Activated CD4-positive, alpha-beta T cell treated with anti-CD3 and anti-CD28 coated beads, Interleukin-2, amount 10 ng/mL, durations not matched to agents 24 days and 14 days (primary cell): ENCODE measurements at regions not wholly inside any gene's neighbourhood (a gene's known extent, or its start where the extent isn't known, plus 50 kb on each side); places are given as distances from the start of the nearest gene placed in this dataset.

Source experiments
- DNase-seq: peaks from one replicate; pipeline ENCODE4 v3.0.0; 2022
- H3K27ac Mint-ChIP-seq: one replicate; pipeline ENCODE4 v1.8.0; 2022; ENCODE audit warnings: mild to moderate bottlenecking, mixed read lengths
- H3K27me3 Mint-ChIP-seq: one replicate; pipeline ENCODE4 v1.8.0; 2022; ENCODE audit warnings: mixed read lengths
- H3K36me3 Mint-ChIP-seq: one replicate; pipeline ENCODE4 v1.8.0; 2022; ENCODE audit warnings: low read depth, mild to moderate bottlenecking, mixed read lengths
- H3K4me1 Mint-ChIP-seq: one replicate; pipeline ENCODE4 v1.8.0; 2021; ENCODE audit warnings: mixed read lengths
- H3K4me3 Mint-ChIP-seq: one replicate; pipeline ENCODE4 v1.8.0; 2022; ENCODE audit warnings: mild to moderate bottlenecking, moderate library complexity, mixed read lengths
- H3K9me3 Mint-ChIP-seq: one replicate; pipeline ENCODE4 v1.8.0; 2021; ENCODE audit warnings: mixed read lengths
- intact Hi-C: fragments of 100-400 bp; cut with micrococcal nuclease; formaldehyde crosslinking; loops from one replicate; pipeline ENCODE4 v1.15.1; 2023

DNA sequence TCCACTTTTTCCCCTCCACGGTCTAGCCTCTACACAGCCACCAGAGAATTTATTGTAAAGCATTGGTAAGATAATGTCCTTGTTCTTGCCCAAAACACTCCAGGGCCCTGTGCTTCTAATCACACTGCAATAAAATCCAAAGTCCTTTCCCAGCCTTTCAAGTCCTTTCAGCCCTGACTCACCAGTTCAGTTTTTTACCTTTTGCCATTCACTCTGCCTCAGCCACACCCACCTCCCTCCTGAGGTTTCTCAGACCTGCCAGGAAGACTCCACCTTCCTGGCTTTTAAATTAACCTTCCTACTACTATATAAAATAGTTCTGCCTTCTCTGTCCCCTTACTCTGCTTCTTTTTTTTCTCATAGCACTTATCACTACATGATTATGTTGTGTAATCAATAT, 91.0 kb upstream of the ARHGAP32 start:
- Mint-ChIP-seq H3K4me1 (peaks cover 28% of the 10 kb centered on the region), H3K9me3 (no peaks in the 10 kb centered on the region), H3K27ac (no peak overlapping the region), H3K4me3 (no peak overlapping the region), H3K27me3 (peaks cover 22% of the 10 kb centered on the region), H3K36me3 (no peaks in the 10 kb centered on the region)
- DNase-seq: peak; percentile 54
- intact Hi-C loops: loop anchor here (5.0 to 10.0 kb wide), 2 partner anchors 121 to 362 kb away; no protein-coding TSS in a partner anchor

DNA sequence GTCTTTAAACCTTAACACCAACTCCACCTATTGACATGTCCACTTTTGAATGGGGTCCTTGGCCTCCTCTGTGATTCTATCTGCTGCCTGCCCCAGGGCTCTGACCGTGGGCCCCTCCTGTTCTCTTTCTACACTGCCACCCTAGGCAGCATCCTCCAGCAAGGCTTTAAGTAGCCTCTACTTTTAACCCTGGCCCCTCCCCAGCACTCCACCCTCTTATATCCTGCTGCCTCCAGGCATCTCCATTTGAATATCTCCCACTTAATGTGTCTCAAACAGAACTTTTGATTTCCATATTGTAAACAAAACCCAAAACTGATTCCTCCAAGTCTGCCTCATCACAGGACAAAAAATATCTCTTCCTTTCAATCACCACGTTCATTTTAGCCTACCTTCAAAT, 90.5 kb upstream of the ARHGAP32 start:
- H3K27ac Mint-ChIP-seq: no peak overlapping the region
- no peak overlapping the region for H3K4me3 Mint-ChIP-seq
- intact Hi-C loops: loop anchor here (5.0 to 10.0 kb wide), 2 partner anchors 120 to 362 kb away; no protein-coding TSS in a partner anchor
- H3K9me3 Mint-ChIP-seq: no peaks in the 10 kb centered on the region
- H3K27me3 Mint-ChIP-seq: peaks cover 24% of the 10 kb centered on the region
- peaks cover 33% of the 10 kb centered on the region for H3K4me1 Mint-ChIP-seq
- peak; percentile 48 for DNase-seq
- H3K36me3 Mint-ChIP-seq: no peaks in the 10 kb centered on the region

DNA sequence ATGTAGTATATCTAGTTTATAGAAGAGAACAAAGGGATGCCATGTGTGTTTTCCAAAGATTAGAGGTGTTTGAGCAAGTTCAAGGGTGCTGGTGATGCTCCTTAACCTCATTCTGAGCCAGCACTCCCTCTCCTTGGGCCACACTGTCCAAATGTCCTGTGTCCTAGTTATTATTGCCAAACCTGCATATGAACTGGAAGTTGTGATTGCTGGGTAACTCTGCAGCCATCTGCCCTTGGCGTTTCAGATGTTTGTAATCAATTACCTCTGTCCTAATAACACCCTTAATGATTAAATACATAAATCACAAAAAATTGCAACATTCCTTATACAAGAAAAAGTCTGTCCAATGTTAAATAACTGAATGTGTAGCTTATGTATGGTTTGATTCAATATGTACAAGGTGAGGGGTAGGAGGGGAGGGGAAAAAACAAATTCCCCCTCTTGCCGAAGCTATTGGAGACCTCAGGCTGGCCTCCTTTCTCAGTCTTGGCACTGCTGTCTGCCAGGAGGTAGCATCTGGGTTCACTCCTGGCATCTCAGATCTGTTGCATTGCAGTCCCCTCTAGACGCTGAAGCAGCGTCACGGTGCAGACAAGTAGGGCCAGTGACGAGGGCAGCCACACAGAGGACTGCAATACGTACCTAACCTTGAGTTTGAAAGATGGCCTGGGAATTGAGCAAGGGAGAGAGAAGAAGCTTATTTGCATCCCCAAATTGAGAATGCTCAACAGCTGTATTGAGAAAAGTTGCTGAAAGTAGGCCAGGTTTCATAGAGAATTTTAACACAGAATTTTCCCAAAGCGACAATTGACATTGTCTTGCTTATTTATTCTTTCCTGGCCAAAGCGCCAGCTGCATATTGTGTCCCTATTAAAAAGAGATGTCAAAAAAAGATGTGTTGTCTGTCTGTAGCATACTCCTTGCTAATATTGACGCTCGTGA, 89.6 kb upstream of the ARHGAP32 start:
- no peak overlapping the region for H3K27ac Mint-ChIP-seq
- H3K9me3 Mint-ChIP-seq: no peaks in the 10 kb centered on the region
- DNase-seq: peak; percentile 48
- intact Hi-C loops: loop anchor here (5.0 to 10.0 kb wide), 2 partner anchors 119 to 363 kb away; no protein-coding TSS in a partner anchor
- no peaks in the 10 kb centered on the region for H3K36me3 Mint-ChIP-seq
- H3K4me3 Mint-ChIP-seq: no peak overlapping the region
- H3K27me3 Mint-ChIP-seq: peaks cover 30% of the 10 kb centered on the region
- H3K4me1 Mint-ChIP-seq: peaks cover 36% of the 10 kb centered on the region

DNA sequence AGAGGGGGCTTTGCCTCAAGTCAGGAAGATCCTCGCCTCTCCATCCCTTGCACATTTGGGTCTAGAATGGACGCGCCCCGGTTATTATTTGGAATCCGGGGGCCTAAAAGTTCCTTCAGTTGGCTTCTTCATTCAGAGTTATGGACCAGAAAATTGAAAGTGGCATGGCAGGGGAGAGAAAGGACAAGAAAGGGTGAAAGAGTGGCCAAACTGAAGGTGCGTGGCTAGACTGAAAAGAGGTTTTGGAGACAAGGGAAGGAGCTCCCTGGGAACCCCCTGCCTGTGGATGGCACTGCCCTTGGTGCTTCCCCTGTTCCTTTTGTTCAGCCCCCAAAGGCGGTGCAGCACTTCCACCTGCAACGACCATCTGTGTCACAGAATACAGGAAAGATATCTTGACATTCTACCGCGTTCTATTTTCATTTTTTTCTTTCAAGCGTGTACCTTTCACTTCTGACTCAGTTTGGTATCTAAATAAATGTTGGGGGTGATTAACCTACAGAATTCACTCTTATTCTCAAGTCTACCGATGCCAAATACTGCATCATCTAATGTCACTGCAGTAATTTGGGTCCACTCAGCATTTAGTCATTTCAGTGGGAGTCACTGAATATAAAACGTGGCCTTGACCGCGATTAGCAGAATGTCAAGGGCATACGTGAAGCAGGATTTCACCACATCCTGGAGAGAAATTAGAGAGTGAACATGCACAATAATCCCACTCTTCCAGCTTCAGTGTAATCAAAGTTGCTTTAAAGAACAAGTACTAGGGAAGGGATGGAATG, 88.1 kb upstream of the ARHGAP32 start:
- Mint-ChIP-seq H3K4me1 (peaks cover 36% of the 10 kb centered on the region), H3K9me3 (no peaks in the 10 kb centered on the region), H3K27ac (peak overlapping the region; percentile 86), H3K36me3 (no peaks in the 10 kb centered on the region), H3K4me3 (peak overlapping the region; percentile 77), H3K27me3 (peaks cover 34% of the 10 kb centered on the region)
- intact Hi-C loops: loop anchor here (5.0 to 10.0 kb wide), 2 partner anchors 118 to 365 kb away; no protein-coding TSS in a partner anchor
- peak; percentile 58 for DNase-seq

DNA sequence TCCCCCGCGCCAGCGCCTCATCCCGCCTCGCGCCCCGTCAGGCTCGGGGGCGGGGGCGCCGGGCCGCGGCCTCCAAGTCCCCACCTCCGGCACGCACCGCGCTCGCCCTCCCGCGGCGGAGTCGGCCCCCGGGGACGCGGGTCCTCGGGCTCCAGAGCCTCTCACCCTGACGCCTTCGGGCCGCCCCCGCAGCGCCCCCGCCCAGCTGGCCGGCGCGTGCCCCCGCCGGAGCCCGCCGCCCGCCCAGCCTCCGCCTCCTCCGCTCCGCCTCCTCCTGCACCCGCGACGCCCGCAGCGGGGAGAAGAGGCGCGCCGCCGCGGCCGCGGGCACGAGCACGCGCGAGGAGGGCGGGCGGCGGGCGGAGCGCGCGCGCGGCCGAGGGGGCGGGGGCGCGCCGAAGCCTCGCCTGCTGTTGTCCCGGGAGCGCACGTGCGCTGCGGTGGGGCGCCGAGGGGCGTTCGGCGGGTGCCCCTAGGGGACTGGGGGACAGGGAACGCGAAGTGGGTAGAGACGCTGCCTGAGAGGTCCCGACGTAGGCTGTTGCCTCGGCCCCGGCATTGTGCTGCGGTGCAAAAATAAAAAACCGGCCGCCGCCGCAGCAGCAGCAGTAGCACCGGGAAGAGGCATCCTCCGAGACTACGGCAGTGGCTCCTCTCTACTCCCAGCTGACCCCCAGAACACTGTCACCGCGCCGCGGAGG, 87.4 kb upstream of the ARHGAP32 start:
- peak; percentile 95 for DNase-seq
- no peaks in the 10 kb centered on the region for H3K9me3 Mint-ChIP-seq
- H3K27ac Mint-ChIP-seq: peak overlapping the region; percentile 86
- H3K36me3 Mint-ChIP-seq: no peaks in the 10 kb centered on the region
- peaks cover 33% of the 10 kb centered on the region for H3K27me3 Mint-ChIP-seq
- H3K4me3 Mint-ChIP-seq: peak overlapping the region; percentile 77
- peaks cover 36% of the 10 kb centered on the region for H3K4me1 Mint-ChIP-seq
- intact Hi-C loops: loop anchor here (5.0 to 10.0 kb wide), 3 partner anchors 117 to 365 kb away; no protein-coding TSS in a partner anchor

DNA sequence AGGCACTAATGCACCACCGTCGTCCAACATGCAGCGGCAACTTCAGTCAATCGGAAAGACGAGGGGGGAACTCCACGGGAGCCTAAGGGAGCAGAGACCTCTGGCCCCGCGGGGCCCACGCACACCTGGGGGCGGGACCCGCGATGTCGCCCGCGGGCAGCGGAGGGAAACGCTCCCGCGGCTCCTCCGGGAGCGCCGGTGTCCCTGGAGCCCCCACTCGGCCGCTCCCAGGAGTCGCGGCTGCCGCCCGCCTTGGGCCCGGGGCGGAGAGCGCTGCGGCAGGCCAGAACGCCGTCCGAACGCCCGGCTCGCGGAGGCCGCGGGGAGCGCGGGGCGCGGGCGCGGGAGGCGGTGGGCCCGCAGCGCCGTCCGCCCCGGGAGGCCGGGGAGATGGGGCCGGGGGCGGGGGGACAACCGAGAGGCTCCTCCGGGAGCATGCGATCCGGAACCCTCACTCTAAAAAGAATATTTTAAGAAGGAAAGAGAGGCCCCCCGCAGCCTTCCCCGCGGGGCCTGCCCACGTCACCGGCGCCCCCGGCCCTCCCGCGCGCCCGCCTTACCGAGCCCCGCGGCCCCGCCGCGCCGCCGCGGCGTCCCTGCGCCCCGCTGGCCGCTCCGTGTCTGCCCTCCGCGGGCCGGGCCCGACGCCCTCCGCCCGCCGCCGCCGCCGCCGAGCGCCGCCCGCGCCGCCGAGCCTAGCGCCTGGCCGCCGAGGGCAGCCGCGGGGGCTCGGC, 86.6 kb upstream of the ARHGAP32 start:
- H3K27ac Mint-ChIP-seq: peak overlapping the region; percentile 77
- intact Hi-C loops: loop anchor here (5.0 kb wide), 1 partner anchor 161 kb away; no protein-coding TSS in a partner anchor
- DNase-seq: peak; percentile 72
- H3K27me3 Mint-ChIP-seq: peaks cover 35% of the 10 kb centered on the region
- H3K9me3 Mint-ChIP-seq: no peaks in the 10 kb centered on the region
- H3K4me1 Mint-ChIP-seq: peaks cover 38% of the 10 kb centered on the region
- no peaks in the 10 kb centered on the region for H3K36me3 Mint-ChIP-seq
- H3K4me3 Mint-ChIP-seq: peak overlapping the region; percentile 86

DNA sequence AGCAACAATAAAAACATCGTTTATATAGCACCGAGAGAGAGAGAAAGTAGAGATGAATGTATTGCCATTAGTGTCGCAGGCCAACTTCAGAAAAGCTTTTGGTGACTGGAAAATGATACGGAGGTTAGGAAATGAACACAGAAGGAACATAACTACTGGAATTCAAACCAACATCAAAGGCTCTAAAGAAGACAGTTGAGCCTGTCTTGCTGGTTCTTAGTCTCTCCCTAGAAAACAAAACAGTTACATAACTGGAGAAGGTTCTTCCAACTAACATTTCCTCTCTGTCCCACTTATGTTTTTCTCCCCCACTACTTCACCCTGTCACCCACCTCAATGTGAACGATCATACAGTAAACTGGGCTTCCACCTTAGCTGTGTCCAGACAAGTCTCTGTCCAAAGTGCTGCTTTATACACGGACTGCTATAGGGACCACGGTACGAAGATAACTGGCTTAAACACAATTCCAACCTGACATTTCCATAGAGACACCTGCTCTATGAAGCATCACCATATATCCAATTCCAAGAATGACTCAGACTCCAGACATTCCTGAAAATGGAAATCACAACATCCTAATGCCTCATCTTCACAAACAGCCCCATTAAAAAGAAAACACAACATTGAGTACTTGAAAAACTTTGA, 85.2 kb upstream of the ARHGAP32 start:
- peak overlapping the region; percentile 86 for H3K4me3 Mint-ChIP-seq
- DNase-seq: peak; percentile 50
- no peaks in the 10 kb centered on the region for H3K36me3 Mint-ChIP-seq
- H3K27me3 Mint-ChIP-seq: peaks cover 33% of the 10 kb centered on the region
- no peaks in the 10 kb centered on the region for H3K9me3 Mint-ChIP-seq
- intact Hi-C loops: loop anchor here (5.0 kb wide), 1 partner anchor 160 kb away; no protein-coding TSS in a partner anchor
- peaks cover 27% of the 10 kb centered on the region for H3K4me1 Mint-ChIP-seq
- no peak overlapping the region for H3K27ac Mint-ChIP-seq

DNA sequence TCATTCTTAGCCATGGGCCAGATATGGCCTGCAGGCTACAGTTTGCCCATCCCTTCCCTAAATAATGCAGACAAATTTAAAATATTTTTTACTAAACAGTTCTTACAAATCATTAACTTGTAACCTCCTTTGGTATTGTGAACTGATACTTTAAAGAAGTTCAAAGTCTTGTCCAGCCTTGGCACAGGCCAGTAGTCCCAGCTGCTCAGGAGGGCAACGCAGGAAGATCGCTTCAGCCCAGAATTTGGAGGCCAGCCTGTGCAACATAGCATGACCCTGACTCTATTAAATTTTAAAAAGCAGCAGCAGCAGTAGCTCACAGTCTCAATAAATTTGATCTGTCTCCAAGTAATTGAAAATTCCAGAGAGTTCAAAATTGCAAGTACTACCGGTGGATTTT, 83.7 kb upstream of the ARHGAP32 start:
- H3K4me3 Mint-ChIP-seq: no peak overlapping the region
- peak; percentile 42 for DNase-seq
- H3K36me3 Mint-ChIP-seq: no peaks in the 10 kb centered on the region
- H3K9me3 Mint-ChIP-seq: no peaks in the 10 kb centered on the region
- H3K27me3 Mint-ChIP-seq: peaks cover 36% of the 10 kb centered on the region
- intact Hi-C loops: loop anchor here (5.0 kb wide), 1 partner anchor 159 kb away; no protein-coding TSS in a partner anchor
- H3K4me1 Mint-ChIP-seq: peaks cover 23% of the 10 kb centered on the region
- no peak overlapping the region for H3K27ac Mint-ChIP-seq

DNA sequence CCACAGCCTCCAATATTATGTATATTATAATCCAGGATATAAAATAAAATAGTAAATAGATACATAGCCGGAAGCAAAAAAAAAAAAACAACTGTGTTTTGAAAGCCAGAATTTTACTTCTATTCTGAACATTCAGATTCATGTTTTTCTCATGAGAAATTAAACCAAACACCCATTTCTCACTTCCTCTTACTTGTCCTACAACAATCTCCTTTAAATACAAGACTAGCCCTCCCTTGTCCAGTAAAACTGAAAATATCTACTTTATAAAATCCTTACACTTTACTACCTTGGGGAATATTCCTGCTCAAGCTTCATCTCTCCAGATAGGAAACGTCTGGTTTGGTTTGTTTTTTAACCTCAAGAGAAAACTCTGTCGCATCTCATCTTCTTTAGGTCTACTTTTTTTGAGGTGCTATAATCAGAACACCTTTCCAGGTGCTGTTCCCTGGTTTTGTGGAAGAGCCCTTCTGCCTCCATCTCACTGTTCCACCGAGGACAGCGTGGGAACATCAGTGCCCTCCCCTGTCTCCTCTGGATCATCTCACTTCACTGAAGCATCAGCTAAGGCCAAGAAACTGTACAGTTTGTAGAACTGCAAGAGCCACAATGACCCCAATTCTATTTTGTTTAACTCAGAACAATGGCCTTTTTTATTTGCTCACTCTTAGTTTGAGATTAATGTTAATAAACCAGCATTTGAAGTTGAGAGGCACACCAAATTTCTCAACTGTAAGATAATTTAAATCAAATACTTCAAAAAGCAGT, 82.0 kb upstream of the ARHGAP32 start:
- Mint-ChIP-seq H3K36me3 (no peaks in the 10 kb centered on the region), H3K9me3 (no peaks in the 10 kb centered on the region), H3K4me3 (no peak overlapping the region), H3K27ac (no peak overlapping the region), H3K27me3 (peaks cover 29% of the 10 kb centered on the region), H3K4me1 (peaks cover 12% of the 10 kb centered on the region)
- intact Hi-C loops: no loop called here
- no peak for DNase-seq

DNA sequence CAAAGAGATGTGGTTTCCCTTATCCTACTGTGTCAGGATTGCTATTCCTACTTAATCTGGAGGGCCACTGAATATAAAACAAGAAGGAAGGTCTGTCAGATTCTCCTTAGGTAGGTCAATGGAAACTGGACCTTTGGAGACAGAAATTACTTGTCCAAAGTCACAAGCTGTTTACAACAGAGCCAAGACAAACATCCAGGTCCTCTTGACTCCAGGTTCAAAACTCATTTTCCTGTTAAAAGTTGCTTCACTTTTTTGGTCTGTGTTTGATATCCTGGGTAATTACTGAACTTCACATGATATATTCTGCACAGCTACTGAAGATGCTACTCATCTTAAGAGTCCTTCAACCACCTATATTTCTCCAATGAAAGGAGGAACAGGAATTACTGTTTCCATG, 81.2 kb upstream of the ARHGAP32 start:
- H3K27ac Mint-ChIP-seq: no peak overlapping the region
- peaks cover 27% of the 10 kb centered on the region for H3K27me3 Mint-ChIP-seq
- peaks cover 11% of the 10 kb centered on the region for H3K4me1 Mint-ChIP-seq
- H3K36me3 Mint-ChIP-seq: no peaks in the 10 kb centered on the region
- no peaks in the 10 kb centered on the region for H3K9me3 Mint-ChIP-seq
- DNase-seq: no peak
- intact Hi-C loops: no loop called here
- no peak overlapping the region for H3K4me3 Mint-ChIP-seq

DNA sequence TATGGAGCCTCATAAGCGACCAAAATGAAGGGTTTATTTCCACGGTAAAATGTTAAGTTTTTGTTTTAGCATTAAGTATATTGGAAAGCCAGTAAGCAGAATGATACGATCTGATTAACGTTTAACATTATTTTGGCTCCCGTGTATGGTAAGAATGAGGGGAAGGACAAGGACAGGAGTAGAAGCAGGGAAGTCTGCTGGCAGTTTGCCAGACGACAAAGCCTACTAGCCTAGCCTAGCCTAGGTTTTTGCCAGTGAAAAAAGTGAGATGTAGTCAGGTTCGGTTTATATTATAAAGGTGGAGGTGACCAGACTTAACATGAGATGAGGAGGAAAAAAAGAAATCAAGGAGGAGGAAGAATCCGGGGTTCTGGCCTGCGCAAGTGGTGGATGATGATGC, 78.9 kb upstream of the ARHGAP32 start:
- peaks cover 9% of the 10 kb centered on the region for H3K27me3 Mint-ChIP-seq
- no peak overlapping the region for H3K27ac Mint-ChIP-seq
- peaks cover 2% of the 10 kb centered on the region for H3K4me1 Mint-ChIP-seq
- no peaks in the 10 kb centered on the region for H3K9me3 Mint-ChIP-seq
- no peak overlapping the region for H3K4me3 Mint-ChIP-seq
- intact Hi-C loops: no loop called here
- DNase-seq: no peak
- H3K36me3 Mint-ChIP-seq: no peaks in the 10 kb centered on the region

DNA sequence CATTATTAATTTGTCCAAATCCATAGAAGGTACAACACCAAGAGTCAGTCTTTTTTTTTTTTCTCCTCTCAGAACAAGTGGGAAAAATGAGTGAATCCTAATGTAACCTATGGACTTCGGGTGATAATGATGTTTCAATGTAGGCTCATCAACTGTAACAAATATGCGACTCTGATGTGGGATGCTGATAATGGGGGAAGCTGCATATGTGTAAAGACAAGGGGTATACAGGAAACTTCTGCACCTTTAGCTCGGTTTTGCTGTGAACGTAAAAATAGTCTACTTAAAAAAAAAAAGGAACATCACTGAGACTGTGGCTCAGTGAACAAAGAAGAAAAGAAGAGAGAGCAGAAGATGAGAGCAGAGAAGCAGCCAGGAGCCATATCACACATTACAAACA, 78.3 kb upstream of the ARHGAP32 start:
- no peak overlapping the region for H3K4me3 Mint-ChIP-seq
- no peaks in the 10 kb centered on the region for H3K9me3 Mint-ChIP-seq
- no peaks in the 10 kb centered on the region for H3K36me3 Mint-ChIP-seq
- intact Hi-C loops: no loop called here
- no peak for DNase-seq
- peaks cover 2% of the 10 kb centered on the region for H3K4me1 Mint-ChIP-seq
- no peak overlapping the region for H3K27ac Mint-ChIP-seq
- H3K27me3 Mint-ChIP-seq: peaks cover 7% of the 10 kb centered on the region
